DND-41 (cell line): ENCODE measurements at regions not wholly inside any gene's neighbourhood (a gene's known extent, or its start where the extent isn't known, plus 50 kb on each side); places are given as distances from the start of the nearest gene placed in this dataset.

Experiments
- ATAC-seq: fragments of 200-7000 bp; cut with Tn5 transposase; 3 replicates; pipeline ENCODE4 v1.9.1; 2021; ENCODE audit warnings: low read depth; ENCODE audit not compliant: insufficient read depth
- DNase-seq: peaks from one replicate; pipeline ENCODE4 v3.0.0-alpha.2; 2020
- H2AFZ ChIP-seq: 2 replicates; pipeline ENCODE4 v1.6.0; 2012; ENCODE audit warnings: low read depth, low read length
- H3K27ac ChIP-seq: 2 replicates; pipeline ENCODE4 v1.5.1; 2012; ENCODE audit warnings: low read length, inconsistent platforms
- H3K27me3 ChIP-seq: fragments of 200-600 bp; sonication (generic); 2 replicates; pipeline ENCODE4 v1.6.0; 2012; ENCODE audit warnings: low read length, mild to moderate bottlenecking, inconsistent platforms; ENCODE audit not compliant: insufficient read depth, poor library complexity
- H3K36me3 ChIP-seq: 2 replicates; pipeline ENCODE4 v1.5.1; 2012; ENCODE audit warnings: low read length, inconsistent platforms; ENCODE audit not compliant: insufficient read depth
- H3K4me1 ChIP-seq: 2 replicates; pipeline ENCODE4 v1.5.1; 2012; ENCODE audit warnings: mild to moderate bottlenecking, low read length; ENCODE audit not compliant: insufficient read depth
- H3K4me2 ChIP-seq: 2 replicates; pipeline ENCODE4 v1.6.0; 2012; ENCODE audit warnings: mild to moderate bottlenecking, moderate library complexity, low read length, inconsistent platforms; ENCODE audit not compliant: insufficient read depth
- H3K4me3 ChIP-seq, 2 experiments: fragments of 200-600 bp in 1 of 2; shearing (Covaris generic) in 1 of 2; 2 replicates each; pipeline ENCODE4 v1.5.1; 2012 to 2016; ENCODE audit warnings: inconsistent platforms in 2 of 2, low read length in 2 of 2, mild to moderate bottlenecking in 2 of 2, low read depth in 1 of 2, moderate library complexity in 1 of 2
- H3K79me2 ChIP-seq: 2 replicates; pipeline ENCODE4 v1.6.0; 2012; ENCODE audit warnings: low read length, inconsistent platforms; ENCODE audit not compliant: insufficient read depth
- H3K9ac ChIP-seq: 2 replicates; pipeline ENCODE4 v1.6.0; 2012; ENCODE audit warnings: low read depth, mild to moderate bottlenecking, inconsistent platforms, low read length, moderate library complexity
- H3K9me3 ChIP-seq: 2 replicates; pipeline ENCODE4 v1.5.1; 2012; ENCODE audit warnings: low read length, moderate library complexity, mild to moderate bottlenecking, inconsistent platforms; ENCODE audit not compliant: insufficient read depth, severe bottlenecking
- H4K20me1 ChIP-seq: 2 replicates; pipeline ENCODE4 v1.6.0; 2012; ENCODE audit warnings: low read length; ENCODE audit not compliant: insufficient read depth
- CTCF ChIP-seq: IDR thresholded peaks from 2 replicates; pipeline ENCODE4 v1.5.1; 2012; ENCODE audit warnings: borderline replicate concordance, low read length, moderate library complexity, mild to moderate bottlenecking; ENCODE audit not compliant: poor library complexity, severe bottlenecking; ENCODE audit errors: extremely low read depth
- EZH2 ChIP-seq: IDR thresholded peaks from 3 replicates; pipeline ENCODE4 v1.6.1; 2012; ENCODE audit warnings: borderline replicate concordance, low read depth, mild to moderate bottlenecking, moderate library complexity, low read length, inconsistent platforms; ENCODE audit not compliant: severe bottlenecking

- no peak overlapping the region for H2AFZ ChIP-seq
- no peak overlapping the region for H3K4me3 ChIP-seq
- H3K9ac ChIP-seq, result no peak overlapping the region
- TF ChIP-seq EZH2 (no peak), CTCF (no peak)
- H3K79me2 ChIP-seq, result no peaks in the 10 kb centered on the region
- no peak for DNase-seq
- H3K4me2 ChIP-seq, result no peak overlapping the region
- no peaks in the 10 kb centered on the region for H3K4me1 ChIP-seq
- H3K9me3 ChIP-seq, result no peaks in the 10 kb centered on the region
- no peak overlapping the region for H3K27ac ChIP-seq
- ATAC-seq, result no peak
- no peaks in the 10 kb centered on the region for H3K27me3 ChIP-seq
- H4K20me1 ChIP-seq, result no peaks in the 10 kb centered on the region
- no peaks in the 10 kb centered on the region for H3K36me3 ChIP-seq
Observed at GRCh38 chr9:87323928-87324327, 173.7 kb upstream of the DAPK1 start.

DNA sequence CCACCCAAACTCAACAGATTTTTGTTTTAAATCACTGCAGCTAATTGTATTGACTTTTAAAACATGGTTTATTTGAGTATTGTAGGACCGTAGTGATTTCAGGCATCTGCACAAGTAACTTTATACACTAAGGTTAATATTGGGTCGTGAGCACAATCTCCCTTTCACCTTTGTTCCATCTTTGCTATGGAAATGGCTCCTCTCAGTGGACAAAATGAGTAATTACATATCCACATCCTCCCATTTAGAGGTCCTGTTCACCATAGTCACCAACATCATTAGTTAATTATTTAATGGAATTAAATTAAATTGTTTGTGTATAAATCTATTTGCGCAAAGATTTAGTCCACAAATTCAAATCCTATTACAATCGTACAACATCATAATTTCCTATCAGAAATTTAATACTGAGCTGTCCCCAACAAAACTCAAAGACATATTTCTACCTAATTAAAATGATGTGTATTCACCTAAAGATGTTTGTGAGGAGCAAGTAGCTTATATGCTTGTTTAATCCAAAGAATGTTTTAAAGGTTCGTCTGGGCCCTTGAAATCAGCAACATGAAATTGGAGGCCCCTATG lies 173.0 kb upstream of the DAPK1 start:
- no peak overlapping the region for H3K27ac ChIP-seq
- H4K20me1 ChIP-seq, result no peaks in the 10 kb centered on the region
- H3K4me3 ChIP-seq, result no peak overlapping the region
- no peak overlapping the region for H2AFZ ChIP-seq
- H3K27me3 ChIP-seq, result no peaks in the 10 kb centered on the region
- H3K36me3 ChIP-seq, result no peaks in the 10 kb centered on the region
- H3K9ac ChIP-seq, result no peak overlapping the region
- no peak overlapping the region for H3K4me2 ChIP-seq
- TF ChIP-seq EZH2 (no peak), CTCF (peak; percentile 70)
- DNase-seq, result no peak
- H3K79me2 ChIP-seq, result no peaks in the 10 kb centered on the region
- ATAC-seq, result peak; percentile 60; the same call in 1 of the 3 replicates
- H3K9me3 ChIP-seq, result no peaks in the 10 kb centered on the region
- H3K4me1 ChIP-seq, result no peaks in the 10 kb centered on the region

DNA sequence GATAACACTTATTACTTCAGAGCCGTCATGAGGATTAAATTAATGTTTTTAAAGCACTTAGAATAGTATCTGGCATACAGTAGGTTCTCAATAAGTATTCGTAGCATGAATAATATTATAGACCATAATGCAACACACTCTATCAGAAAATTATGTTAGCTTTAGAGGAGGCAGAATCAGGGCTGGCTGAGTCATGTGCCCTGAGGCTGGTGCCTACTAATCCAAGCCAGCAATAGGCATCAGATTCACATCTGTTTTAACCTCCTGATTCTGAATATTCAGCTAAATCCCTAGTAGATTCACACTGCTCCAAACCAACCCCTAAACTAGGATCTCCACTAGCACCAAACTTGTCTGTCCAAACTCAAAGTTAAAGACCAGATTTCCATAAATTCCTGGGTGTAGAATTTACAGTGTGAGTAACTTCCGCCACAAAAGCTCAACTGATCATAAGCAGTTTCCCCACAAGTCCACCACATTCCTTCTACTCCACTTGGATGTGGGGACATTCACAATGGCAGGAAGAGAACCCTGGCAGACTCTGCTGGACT lies 170.0 kb upstream of the DAPK1 start:
- TF ChIP-seq CTCF, result no peak
- TF ChIP-seq EZH2, result no peak
- Histone ChIP-seq H3K27me3 (no peaks in the 10 kb centered on the region), H2AFZ (no peak overlapping the region), H3K9ac (no peak overlapping the region), H4K20me1 (no peaks in the 10 kb centered on the region), H3K4me2 (no peak overlapping the region), H3K9me3 (peaks cover 9% of the 10 kb centered on the region), H3K27ac (no peak overlapping the region), H3K79me2 (no peaks in the 10 kb centered on the region), H3K36me3 (no peaks in the 10 kb centered on the region), H3K4me1 (no peaks in the 10 kb centered on the region), H3K4me3 (no peak overlapping the region)
- no peak for DNase-seq
- ATAC-seq, result no peak
